GM12874 (cell line): ENCODE measurements at regions not wholly inside any gene's neighbourhood (a gene's known extent, or its start where the extent isn't known, plus 50 kb on each side); places are given as distances from the start of the nearest gene placed in this dataset.

ENCODE experiments used
- CTCF ChIP-seq: IDR thresholded peaks from 2 replicates; pipeline ENCODE4 v1.5.1; 2011; ENCODE audit warnings: low read depth, mild to moderate bottlenecking, control low read depth, low read length, moderate library complexity; ENCODE audit not compliant: insufficient read depth

DNA sequence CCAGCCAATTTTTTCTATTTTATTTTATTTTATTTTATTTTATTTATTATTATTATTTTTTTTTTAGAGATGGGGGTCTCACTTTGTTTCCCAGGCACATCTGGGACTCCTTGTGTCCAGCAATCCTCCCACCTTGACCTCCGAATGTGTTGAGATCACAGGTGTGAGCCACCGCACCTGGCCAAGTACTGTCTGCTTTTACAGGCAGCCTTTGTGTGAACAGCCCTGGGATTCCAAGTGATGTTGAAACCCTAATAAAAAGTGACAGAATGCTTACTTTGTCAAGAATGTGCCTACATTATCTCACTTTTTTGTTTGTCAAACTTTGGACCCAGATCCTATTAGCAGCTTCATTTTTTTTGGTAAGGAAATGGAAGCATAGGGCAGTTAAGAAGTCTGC, 220.1 kb upstream of the EDNRB start:
- no peak for TF ChIP-seq CTCF

DNA sequence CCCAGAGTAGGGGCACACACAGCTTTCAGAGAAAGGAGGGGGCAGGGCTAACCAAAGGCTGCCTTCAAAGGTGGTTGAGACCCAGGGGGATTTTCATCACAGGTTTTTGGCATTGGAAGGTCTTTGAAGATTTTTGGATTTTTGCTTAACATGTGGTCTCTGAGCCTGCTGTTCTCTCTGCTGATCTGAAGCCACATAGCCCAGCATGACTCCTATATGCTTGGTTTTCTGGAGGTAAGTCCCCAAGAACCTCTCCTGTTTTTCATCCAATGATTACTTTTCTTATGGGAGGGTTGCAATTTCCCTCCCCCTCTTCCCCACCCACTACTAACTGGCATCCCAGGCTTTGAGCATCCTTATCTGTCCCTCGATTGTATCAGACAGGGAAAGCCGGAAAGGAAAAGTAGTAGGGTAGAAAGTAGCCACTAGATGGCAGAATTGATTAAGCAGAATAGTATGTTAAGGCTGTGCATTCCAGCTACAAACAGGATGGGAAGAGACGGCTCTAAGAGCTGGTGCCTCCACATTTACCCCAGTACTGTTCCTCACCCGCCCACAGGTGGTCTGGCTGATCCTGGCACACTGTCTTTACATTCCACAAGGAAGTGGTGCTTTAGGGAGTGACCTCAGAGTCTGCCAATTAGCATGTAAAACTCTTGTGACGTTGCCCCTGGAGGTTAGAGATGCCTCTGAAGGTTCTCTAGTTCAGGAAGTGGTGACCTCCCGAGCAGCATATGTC, 218.9 kb upstream of the EDNRB start:
- peak; percentile 60 for TF ChIP-seq CTCF

DNA sequence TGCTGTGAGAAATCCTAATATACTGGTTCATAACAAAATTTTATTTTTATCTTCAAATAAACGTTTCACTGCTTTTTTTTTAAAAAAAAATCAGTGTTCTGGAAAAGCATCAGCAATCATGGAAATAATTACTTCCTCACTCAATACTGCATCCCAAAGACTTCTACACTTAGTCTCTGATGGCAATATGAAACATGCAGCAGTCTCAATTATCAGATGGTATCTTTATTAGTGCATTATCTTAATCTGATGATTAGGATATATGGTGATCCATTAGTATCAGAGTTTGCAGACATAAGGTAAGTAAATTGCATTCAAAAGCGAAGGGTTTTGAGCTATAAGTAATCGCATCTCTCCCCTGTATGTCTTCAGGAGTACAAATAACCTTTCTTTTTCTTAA, 218.3 kb upstream of the EDNRB start:
- no peak for TF ChIP-seq CTCF

- TF ChIP-seq CTCF: no peak
Measured at GRCh38 chr13:78133511-78133910, 214.9 kb upstream of the EDNRB start.

DNA sequence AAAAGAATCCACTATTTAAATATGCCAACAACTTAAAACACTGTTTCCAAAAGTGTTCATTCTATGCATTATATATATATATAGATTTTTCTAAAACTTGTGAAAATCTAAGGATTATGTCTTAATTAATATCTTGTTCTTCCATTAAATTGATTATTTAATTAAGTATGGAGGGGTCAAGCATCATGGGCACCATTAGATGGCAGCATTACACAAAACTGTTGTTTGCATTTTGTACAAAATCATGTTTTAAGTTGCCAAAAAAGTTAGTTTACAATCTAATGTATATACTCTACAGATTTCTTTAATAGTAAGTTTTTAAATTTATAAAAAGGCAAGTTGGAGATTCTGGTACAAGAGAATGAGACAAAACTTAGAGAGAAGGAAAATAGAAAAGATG, 213.2 kb upstream of the EDNRB start:
- no peak for TF ChIP-seq CTCF

- TF ChIP-seq CTCF: no peak
Measured at GRCh38 chr13:78131346-78131745, 212.7 kb upstream of the EDNRB start.

GRCh38 chr13:78129823-78130222, 211.2 kb upstream of the EDNRB start:
- no peak for TF ChIP-seq CTCF
